ENCODE measurements at regions not wholly inside any gene's neighbourhood (a gene's known extent, or its start where the extent isn't known, plus 50 kb on each side); places are given as distances from the start of the nearest gene placed in this dataset.

DNA sequence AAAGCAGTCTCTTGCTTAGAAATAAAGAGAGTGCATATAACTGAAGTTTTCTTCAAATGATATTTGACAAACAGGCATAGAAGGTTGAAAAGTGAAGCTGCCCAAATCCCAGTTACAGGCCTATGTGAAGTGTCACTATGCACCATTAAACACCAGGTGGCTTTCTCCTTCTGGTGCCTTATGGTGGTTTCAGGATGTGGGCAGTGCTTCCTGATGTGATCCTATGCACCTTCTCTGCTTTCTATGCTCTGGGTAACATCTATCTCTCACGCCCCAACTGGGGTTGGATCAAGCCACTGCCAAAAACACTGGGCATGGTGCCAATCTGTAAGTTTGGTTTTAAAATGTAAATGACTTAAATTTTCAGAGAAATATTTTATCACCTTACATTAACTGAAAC lies 744.7 kb downstream of the TUSC7 start:
- TF ChIP-seq ELF4 (IDR thresholded peaks at IDR 0.05) (no peak), LEF1 (IDR thresholded peaks at IDR 0.05; ENCODE audit: borderline replicate concordance) (no peak), ARNT (IDR thresholded peaks at IDR 0.05) (no peak), ZNF384 (IDR thresholded peaks at IDR 0.05) (no peak), FOXA1 (IDR thresholded peaks at IDR 0.05) (no peak), SP1 (IDR thresholded peaks at IDR 0.05) (no peak), HDGF (IDR thresholded peaks at IDR 0.05; ENCODE audit: borderline replicate concordance) (no peak), NFRKB (IDR thresholded peaks at IDR 0.05) (no peak), FOXK2 (IDR thresholded peaks at IDR 0.05) (no peak), FOXM1 (IDR thresholded peaks at IDR 0.05; ENCODE audit: borderline replicate concordance) (no peak)
- TF ChIP-seq, protein P1, sequence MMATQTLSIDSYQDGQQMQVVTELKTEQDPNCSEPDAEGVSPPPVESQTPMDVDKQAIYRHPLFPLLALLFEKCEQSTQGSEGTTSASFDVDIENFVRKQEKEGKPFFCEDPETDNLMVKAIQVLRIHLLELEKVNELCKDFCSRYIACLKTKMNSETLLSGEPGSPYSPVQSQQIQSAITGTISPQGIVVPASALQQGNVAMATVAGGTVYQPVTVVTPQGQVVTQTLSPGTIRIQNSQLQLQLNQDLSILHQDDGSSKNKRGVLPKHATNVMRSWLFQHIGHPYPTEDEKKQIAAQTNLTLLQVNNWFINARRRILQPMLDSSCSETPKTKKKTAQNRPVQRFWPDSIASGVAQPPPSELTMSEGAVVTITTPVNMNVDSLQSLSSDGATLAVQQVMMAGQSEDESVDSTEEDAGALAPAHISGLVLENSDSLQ (IDR thresholded peaks at IDR 0.05), result no peak
